ENCODE measurements at regions not wholly inside any gene's neighbourhood (a gene's known extent, or its start where the extent isn't known, plus 50 kb on each side); places are given as distances from the start of the nearest gene placed in this dataset.
A peak's percentile ranks its signal among the peaks of the same experiment; 100 is the strongest.

DNA sequence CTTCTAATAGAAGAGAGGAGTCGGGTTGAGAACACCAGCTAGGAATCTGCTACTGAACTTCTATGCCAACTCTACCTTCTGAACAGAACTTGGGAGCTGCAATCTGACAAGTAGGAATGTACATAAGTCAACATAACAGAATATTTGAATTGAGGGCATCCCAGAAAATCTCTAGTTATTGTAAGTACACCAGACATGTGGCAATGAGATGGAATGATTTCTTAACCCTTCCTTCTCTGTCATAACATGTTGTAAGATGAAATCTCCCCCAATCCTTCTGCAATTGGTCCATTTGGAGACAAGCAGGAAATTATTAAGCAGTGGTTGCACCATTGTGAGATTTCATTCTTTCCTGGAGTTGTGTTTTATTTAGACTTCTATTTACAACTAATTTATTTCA, 68.7 kb upstream of the TMPO start:
- H3K4me3 ChIP-seq (ENCODE audit: control insufficient read depth in 1 of 7, extremely low read depth in 1 of 7, insufficient read depth in 4 of 7, low read depth in 2 of 7, low read length in 6 of 7) = no peak overlapping the region
- CTCF ChIA-PET = interaction anchor here (0.7 to 1.5 kb wide), 5 partner anchors 10 to 67 kb away, joined by 3 to 6 read pairs (median 3); no protein-coding TSS in a partner anchor
- no CpG with 5 or more reads among the region's 1 CpG for WGBS (ENCODE audit: insufficient coverage)
- DNase-seq = no peak
- H3K4me1 ChIP-seq (ENCODE audit: control extremely low read depth in 1 of 4, control insufficient read depth in 4 of 4, insufficient read depth in 4 of 4, low read length in 3 of 4) = peaks cover 0 to 1% (median under 1%) of the 10 kb centered on the region in 4 experiments
- H3K27me3 ChIP-seq (replicated peaks in 2 of 5; ENCODE audit: control insufficient read depth in 4 of 5, insufficient read depth in 5 of 5, low read length in 4 of 5) = peaks cover 0 to 2% (median 0%) of the 10 kb centered on the region in 5 experiments
- POLR2A ChIA-PET = no interaction called here
- H3K36me3 ChIP-seq (ENCODE audit: control insufficient read depth in 4 of 4, insufficient read depth in 4 of 4, low read length in 3 of 4) = no peaks in the 10 kb centered on the region
- no peak overlapping the region for H3K27ac ChIP-seq (ENCODE audit: insufficient read depth in 1 of 2, low read depth in 1 of 2, low read length in 2 of 2, poor library complexity in 1 of 2, severe bottlenecking in 2 of 2)
- no peaks in the 10 kb centered on the region for H3K9me3 ChIP-seq (ENCODE audit: control extremely low read depth in 1 of 5, control insufficient read depth in 4 of 5, insufficient read depth in 2 of 5, low read depth in 1 of 5, low read length in 4 of 5)

DNA sequence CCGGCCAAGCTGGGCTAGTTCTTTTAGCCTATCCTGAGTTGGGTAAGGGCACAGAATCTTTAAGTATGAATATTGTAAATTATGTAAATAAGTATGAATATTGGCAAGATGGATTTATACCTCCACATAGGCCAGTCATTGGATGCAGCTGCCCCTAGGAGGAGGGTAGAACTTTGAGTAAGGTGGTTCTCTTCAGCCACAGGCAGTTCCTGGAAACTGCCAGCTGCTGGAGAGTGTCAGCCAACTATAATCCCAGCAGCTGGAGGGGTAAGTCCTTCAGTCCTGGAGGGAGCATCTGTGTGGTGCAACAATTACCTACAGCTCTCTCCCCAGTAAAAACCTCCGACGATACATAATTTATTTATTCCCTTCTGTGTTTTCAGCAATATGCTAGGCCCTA, 65.8 kb upstream of the TMPO start:
- Histone ChIP-seq H3K36me3 (ENCODE audit: control insufficient read depth in 4 of 4, insufficient read depth in 4 of 4, low read length in 3 of 4) (no peaks in the 10 kb centered on the region), H3K27ac (ENCODE audit: insufficient read depth in 1 of 2, low read depth in 1 of 2, low read length in 2 of 2, poor library complexity in 1 of 2, severe bottlenecking in 2 of 2) (no peak overlapping the region), H3K27me3 (replicated peaks in 2 of 5; ENCODE audit: control insufficient read depth in 4 of 5, insufficient read depth in 5 of 5, low read length in 4 of 5) (peaks cover 0 to 2% (median 0%) of the 10 kb centered on the region in 5 experiments), H3K4me1 (ENCODE audit: control extremely low read depth in 1 of 4, control insufficient read depth in 4 of 4, insufficient read depth in 4 of 4, low read length in 3 of 4) (no peaks in the 10 kb centered on the region), H3K9me3 (ENCODE audit: control extremely low read depth in 1 of 5, control insufficient read depth in 4 of 5, insufficient read depth in 2 of 5, low read depth in 1 of 5, low read length in 4 of 5) (no peaks in the 10 kb centered on the region), H3K4me3 (ENCODE audit: control insufficient read depth in 1 of 7, extremely low read depth in 1 of 7, insufficient read depth in 4 of 7, low read depth in 2 of 7, low read length in 6 of 7) (no peak overlapping the region)
- ChIA-PET POLR2A (interaction anchor here (0.7 kb wide), 1 partner anchor 260 kb away, joined by 3 read pairs; no protein-coding TSS in a partner anchor), CTCF (interaction anchor here (1.2 kb wide), 1 partner anchor 10 kb away, joined by 4 read pairs; no protein-coding TSS in a partner anchor)
- 100% methylated on average over 3 of the region's 3 CpGs for WGBS (ENCODE audit: insufficient coverage)
- no peak for DNase-seq

DNA sequence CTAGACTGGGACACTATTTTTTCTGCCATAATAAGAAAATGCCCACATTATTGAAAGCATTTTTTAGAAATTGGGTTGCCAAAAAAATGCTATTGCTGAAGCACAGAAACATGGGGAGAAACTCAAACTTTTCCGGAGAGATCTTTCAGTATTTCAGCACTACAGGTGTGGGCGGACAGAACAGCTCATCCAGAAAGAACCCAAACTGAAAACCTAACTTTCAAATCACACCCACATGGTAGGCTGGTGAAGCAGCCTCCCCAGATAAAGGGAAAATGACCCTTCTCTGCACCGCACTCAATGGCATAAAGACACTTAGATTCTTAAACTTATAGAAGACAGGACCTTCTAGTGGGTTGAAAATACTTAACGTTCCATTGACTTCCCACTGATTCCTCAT, 62.3 kb upstream of the TMPO start:
- peaks cover 0 to 6% (median 0%) of the 10 kb centered on the region in 5 experiments for H3K27me3 ChIP-seq (replicated peaks in 2 of 5; ENCODE audit: control insufficient read depth in 4 of 5, insufficient read depth in 5 of 5, low read length in 4 of 5)
- H3K27ac ChIP-seq (ENCODE audit: insufficient read depth in 1 of 2, low read depth in 1 of 2, low read length in 2 of 2, poor library complexity in 1 of 2, severe bottlenecking in 2 of 2) = no peak overlapping the region
- H3K36me3 ChIP-seq (ENCODE audit: control insufficient read depth in 4 of 4, insufficient read depth in 4 of 4, low read length in 3 of 4) = no peaks in the 10 kb centered on the region
- CTCF ChIA-PET = no interaction called here
- POLR2A ChIA-PET = no interaction called here
- no peaks in the 10 kb centered on the region for H3K9me3 ChIP-seq (ENCODE audit: control extremely low read depth in 1 of 5, control insufficient read depth in 4 of 5, insufficient read depth in 2 of 5, low read depth in 1 of 5, low read length in 4 of 5)
- H3K4me3 ChIP-seq (ENCODE audit: control insufficient read depth in 1 of 7, extremely low read depth in 1 of 7, insufficient read depth in 4 of 7, low read depth in 2 of 7, low read length in 6 of 7) = no peak overlapping the region
- WGBS (ENCODE audit: insufficient coverage) = 100% methylated on average over 3 of the region's 4 CpGs
- peaks cover 0 to 9% (median 4%) of the 10 kb centered on the region in 4 experiments for H3K4me1 ChIP-seq (ENCODE audit: control extremely low read depth in 1 of 4, control insufficient read depth in 4 of 4, insufficient read depth in 4 of 4, low read length in 3 of 4)
- no peak for DNase-seq

DNA sequence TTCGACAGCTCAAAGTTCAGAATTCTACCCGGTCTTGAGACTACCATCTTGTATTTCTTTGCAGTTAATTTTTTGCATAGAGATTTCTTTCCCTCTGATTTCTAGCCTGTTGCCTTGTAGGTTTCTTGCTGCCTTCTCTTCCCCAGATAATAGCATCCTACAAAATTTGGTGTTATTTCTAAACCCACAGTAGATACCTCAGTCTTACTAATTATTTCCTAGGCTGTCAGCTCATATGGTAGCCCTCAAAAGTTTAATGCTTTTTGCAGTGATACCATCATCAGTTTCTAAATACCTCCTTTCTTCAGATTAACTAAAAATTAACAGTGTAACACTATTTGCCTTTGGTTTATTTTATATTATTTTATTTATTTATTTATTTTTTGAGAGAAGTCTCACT, 61.9 kb upstream of the TMPO start:
- 100% methylated on average over 2 of the region's 2 CpGs for WGBS (ENCODE audit: insufficient coverage)
- ChIA-PET POLR2A (no interaction called here), CTCF (no interaction called here)
- Histone ChIP-seq H3K4me1 (ENCODE audit: control extremely low read depth in 1 of 4, control insufficient read depth in 4 of 4, insufficient read depth in 4 of 4, low read length in 3 of 4) (peaks cover 0 to 9% (median 4%) of the 10 kb centered on the region in 4 experiments), H3K27me3 (replicated peaks in 2 of 5; ENCODE audit: control insufficient read depth in 4 of 5, insufficient read depth in 5 of 5, low read length in 4 of 5) (peaks cover 0 to 6% (median 0%) of the 10 kb centered on the region in 5 experiments), H3K27ac (ENCODE audit: insufficient read depth in 1 of 2, low read depth in 1 of 2, low read length in 2 of 2, poor library complexity in 1 of 2, severe bottlenecking in 2 of 2) (no peak overlapping the region), H3K36me3 (ENCODE audit: control insufficient read depth in 4 of 4, insufficient read depth in 4 of 4, low read length in 3 of 4) (no peaks in the 10 kb centered on the region), H3K9me3 (ENCODE audit: control extremely low read depth in 1 of 5, control insufficient read depth in 4 of 5, insufficient read depth in 2 of 5, low read depth in 1 of 5, low read length in 4 of 5) (no peaks in the 10 kb centered on the region), H3K4me3 (ENCODE audit: control insufficient read depth in 1 of 7, extremely low read depth in 1 of 7, insufficient read depth in 4 of 7, low read depth in 2 of 7, low read length in 6 of 7) (no peak overlapping the region)
- DNase-seq = no peak

DNA sequence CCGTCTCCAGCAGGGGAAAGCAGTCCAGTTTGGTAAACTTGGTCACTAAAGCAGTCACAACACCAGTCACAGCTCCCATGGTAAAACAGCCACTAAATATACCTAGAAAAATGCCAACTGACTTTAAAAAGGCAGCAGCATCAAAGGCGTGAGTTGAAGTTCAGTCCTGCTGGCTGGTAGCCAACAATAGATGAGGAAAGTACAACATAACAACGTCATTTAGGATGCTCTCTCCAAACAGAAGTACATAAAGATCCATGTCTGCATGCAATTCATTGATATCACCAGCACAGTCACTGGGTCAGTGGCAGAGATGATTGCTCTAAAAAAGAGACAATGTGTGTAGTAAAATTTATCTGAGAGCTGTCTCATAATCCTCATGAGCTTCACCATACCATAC, 59.3 kb upstream of the TMPO start:
- H3K4me1 ChIP-seq (ENCODE audit: control extremely low read depth in 1 of 4, control insufficient read depth in 4 of 4, insufficient read depth in 4 of 4, low read length in 3 of 4) = peaks cover 0 to 9% (median 4%) of the 10 kb centered on the region in 4 experiments
- 90% methylated on average over 2 of the region's 3 CpGs for WGBS (ENCODE audit: insufficient coverage)
- CTCF ChIA-PET = interaction anchor here (1.0 to 1.6 kb wide), 6 partner anchors 19 to 77 kb away, joined by 3 to 5 read pairs (median 4); no protein-coding TSS in a partner anchor
- H3K36me3 ChIP-seq (ENCODE audit: control insufficient read depth in 4 of 4, insufficient read depth in 4 of 4, low read length in 3 of 4) = no peaks in the 10 kb centered on the region
- peaks cover 0 to 6% (median 0%) of the 10 kb centered on the region in 5 experiments for H3K27me3 ChIP-seq (replicated peaks in 2 of 5; ENCODE audit: control insufficient read depth in 4 of 5, insufficient read depth in 5 of 5, low read length in 4 of 5)
- no peak overlapping the region for H3K4me3 ChIP-seq (ENCODE audit: control insufficient read depth in 1 of 7, extremely low read depth in 1 of 7, insufficient read depth in 4 of 7, low read depth in 2 of 7, low read length in 6 of 7)
- POLR2A ChIA-PET = interaction anchor here (1.5 kb wide), 1 partner anchor 16 kb away, joined by 6 read pairs; no protein-coding TSS in a partner anchor
- H3K27ac ChIP-seq (ENCODE audit: insufficient read depth in 1 of 2, low read depth in 1 of 2, low read length in 2 of 2, poor library complexity in 1 of 2, severe bottlenecking in 2 of 2) = no peak overlapping the region
- H3K9me3 ChIP-seq (ENCODE audit: control extremely low read depth in 1 of 5, control insufficient read depth in 4 of 5, insufficient read depth in 2 of 5, low read depth in 1 of 5, low read length in 4 of 5) = no peaks in the 10 kb centered on the region
- DNase-seq = no peak

- peak; percentile 58 to 90 (median 84) for DNase-seq
- whole genome bisulfite sequencing (ENCODE audit: insufficient coverage) = 26% methylated on average over 28 of the region's 50 CpGs
- Histone ChIP-seq H3K4me1 (ENCODE audit: control extremely low read depth in 1 of 4, control insufficient read depth in 4 of 4, insufficient read depth in 4 of 4, low read length in 3 of 4) (peaks cover 0 to 9% (median 4%) of the 10 kb centered on the region in 4 experiments), H3K4me3 (ENCODE audit: control insufficient read depth in 1 of 7, extremely low read depth in 1 of 7, insufficient read depth in 4 of 7, low read depth in 2 of 7, low read length in 6 of 7) (peak overlapping the region; percentile 12 to 67 (median 40)), H3K36me3 (ENCODE audit: control insufficient read depth in 4 of 4, insufficient read depth in 4 of 4, low read length in 3 of 4) (no peaks in the 10 kb centered on the region), H3K27me3 (replicated peaks in 2 of 5; ENCODE audit: control insufficient read depth in 4 of 5, insufficient read depth in 5 of 5, low read length in 4 of 5) (peaks cover 0 to 6% (median 0%) of the 10 kb centered on the region in 5 experiments), H3K27ac (ENCODE audit: insufficient read depth in 1 of 2, low read depth in 1 of 2, low read length in 2 of 2, poor library complexity in 1 of 2, severe bottlenecking in 2 of 2) (no peak overlapping the region), H3K9me3 (ENCODE audit: control extremely low read depth in 1 of 5, control insufficient read depth in 4 of 5, insufficient read depth in 2 of 5, low read depth in 1 of 5, low read length in 4 of 5) (no peaks in the 10 kb centered on the region)
- ChIA-PET POLR2A (interaction anchor here (1.5 kb wide), 1 partner anchor 17 kb away, joined by 6 read pairs; no protein-coding TSS in a partner anchor), CTCF (interaction anchor here (0.6 to 1.6 kb wide), 8 partner anchors 9 to 56 kb away, joined by 3 to 5 read pairs (median 4); no protein-coding TSS in a partner anchor)
Observed at GRCh38 chr12:98456576-98457573, 58.5 kb upstream of the TMPO start.
